Choroid plexus epithelial cell (primary cell): ENCODE measurements at regions not wholly inside any gene's neighbourhood (a gene's known extent, or its start where the extent isn't known, plus 50 kb on each side); places are given as distances from the start of the nearest gene placed in this dataset.

Source experiments
- DNase-seq: peaks from one replicate; pipeline ENCODE4 v3.0.0-alpha.2; 2010; ENCODE audit warnings: low read depth
- H3K4me3 ChIP-seq: 2 replicates; pipeline ENCODE4 v1.5.1; 2011; ENCODE audit warnings: low read depth, mild to moderate bottlenecking, control low read depth, low read length, moderate library complexity
- TF ChIP-seq, protein P1 (sequence below): conservative IDR thresholded peaks from 2 replicates; pipeline ENCODE4 v1.5.1; 2011; ENCODE audit warnings: low read depth, mild to moderate bottlenecking, control low read depth, inconsistent platforms, low read length, moderate library complexity

DNA sequence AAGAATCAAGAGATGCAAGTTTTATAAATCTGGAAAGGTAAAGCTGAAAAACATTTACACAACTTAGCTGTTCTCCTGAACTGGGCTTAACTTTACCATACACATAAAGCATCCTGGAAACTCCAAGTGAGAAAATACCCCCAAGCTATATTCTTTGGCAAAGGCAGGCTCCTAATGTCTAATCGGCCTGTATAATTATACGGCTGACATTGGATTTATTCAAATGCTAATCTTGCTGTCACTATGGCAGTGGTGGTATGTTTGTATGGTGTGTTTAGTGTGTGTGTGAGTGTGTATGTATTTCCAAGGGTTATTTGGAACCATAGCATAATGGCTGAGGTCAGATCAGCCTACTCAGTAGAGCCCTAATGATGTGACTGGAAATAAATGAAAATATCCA is 1031.8 kb upstream of the ZEB2 start:
- no peak for DNase-seq
- no peak overlapping the region for H3K4me3 ChIP-seq
- TF ChIP-seq, protein P1, sequence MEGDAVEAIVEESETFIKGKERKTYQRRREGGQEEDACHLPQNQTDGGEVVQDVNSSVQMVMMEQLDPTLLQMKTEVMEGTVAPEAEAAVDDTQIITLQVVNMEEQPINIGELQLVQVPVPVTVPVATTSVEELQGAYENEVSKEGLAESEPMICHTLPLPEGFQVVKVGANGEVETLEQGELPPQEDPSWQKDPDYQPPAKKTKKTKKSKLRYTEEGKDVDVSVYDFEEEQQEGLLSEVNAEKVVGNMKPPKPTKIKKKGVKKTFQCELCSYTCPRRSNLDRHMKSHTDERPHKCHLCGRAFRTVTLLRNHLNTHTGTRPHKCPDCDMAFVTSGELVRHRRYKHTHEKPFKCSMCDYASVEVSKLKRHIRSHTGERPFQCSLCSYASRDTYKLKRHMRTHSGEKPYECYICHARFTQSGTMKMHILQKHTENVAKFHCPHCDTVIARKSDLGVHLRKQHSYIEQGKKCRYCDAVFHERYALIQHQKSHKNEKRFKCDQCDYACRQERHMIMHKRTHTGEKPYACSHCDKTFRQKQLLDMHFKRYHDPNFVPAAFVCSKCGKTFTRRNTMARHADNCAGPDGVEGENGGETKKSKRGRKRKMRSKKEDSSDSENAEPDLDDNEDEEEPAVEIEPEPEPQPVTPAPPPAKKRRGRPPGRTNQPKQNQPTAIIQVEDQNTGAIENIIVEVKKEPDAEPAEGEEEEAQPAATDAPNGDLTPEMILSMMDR: no peak

DNA sequence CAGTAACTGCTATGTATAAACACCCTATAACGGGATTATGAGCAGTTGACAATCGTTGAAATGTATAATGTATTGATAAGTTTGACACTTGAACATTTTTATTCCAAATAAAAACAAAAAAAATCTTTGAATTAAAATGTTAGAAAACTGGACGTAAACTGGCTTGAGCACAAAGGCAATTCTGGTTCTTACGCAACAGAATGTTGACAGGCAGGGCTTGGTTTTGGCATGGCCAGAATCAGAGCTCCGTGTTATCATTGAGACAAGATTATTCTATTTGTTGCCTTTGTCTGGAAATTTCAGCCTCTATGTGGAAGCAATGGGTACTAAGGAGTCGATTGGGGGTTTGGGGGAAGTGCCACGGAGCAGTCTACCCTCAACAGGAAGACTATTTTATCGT is 1028.6 kb upstream of the ZEB2 start:
- no peak overlapping the region for H3K4me3 ChIP-seq
- no peak for DNase-seq
- TF ChIP-seq, protein P1: no peak

DNA sequence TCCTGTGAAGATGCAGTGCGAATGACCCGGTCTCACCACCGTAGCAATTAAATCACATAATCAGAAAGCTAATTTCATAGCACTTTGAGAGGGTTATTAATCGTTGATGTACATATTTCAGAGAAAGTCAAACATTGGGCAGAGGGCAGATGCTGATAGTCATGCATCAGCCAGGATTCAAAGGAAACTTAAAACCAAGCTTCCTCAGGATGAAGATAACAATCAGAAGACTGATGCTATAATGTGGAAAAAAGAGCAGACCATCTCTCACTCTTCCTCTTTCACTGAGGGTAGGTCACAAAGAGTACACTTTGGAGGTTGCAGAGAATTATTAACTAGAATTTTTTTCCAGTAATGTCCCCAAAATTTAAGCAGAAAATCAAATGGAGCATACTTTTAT is 1027.7 kb upstream of the ZEB2 start:
- TF ChIP-seq, protein P1: no peak
- no peak overlapping the region for H3K4me3 ChIP-seq
- no peak for DNase-seq

DNA sequence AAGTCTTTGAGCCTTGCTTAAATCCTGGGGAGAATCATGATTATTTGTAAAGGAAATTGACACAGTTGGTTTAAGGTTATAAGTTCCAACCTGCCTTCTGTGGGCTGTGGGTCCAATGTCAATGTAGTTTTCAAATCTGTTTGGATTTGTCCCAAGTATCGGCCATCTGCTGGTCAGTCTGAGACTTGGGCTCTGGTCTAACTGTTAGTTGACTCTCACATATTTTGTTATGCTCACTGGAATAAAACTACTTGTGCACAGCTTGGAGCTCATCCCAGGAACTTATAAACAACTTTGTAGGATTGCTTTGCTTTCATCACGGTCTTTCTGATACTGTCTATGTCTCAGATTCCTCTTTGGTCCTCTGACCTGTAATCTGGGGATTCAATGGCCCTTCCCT is 1026.2 kb upstream of the ZEB2 start:
- TF ChIP-seq, protein P1: peak; percentile 70
- DNase-seq: peak; percentile 72
- no peak overlapping the region for H3K4me3 ChIP-seq

DNA sequence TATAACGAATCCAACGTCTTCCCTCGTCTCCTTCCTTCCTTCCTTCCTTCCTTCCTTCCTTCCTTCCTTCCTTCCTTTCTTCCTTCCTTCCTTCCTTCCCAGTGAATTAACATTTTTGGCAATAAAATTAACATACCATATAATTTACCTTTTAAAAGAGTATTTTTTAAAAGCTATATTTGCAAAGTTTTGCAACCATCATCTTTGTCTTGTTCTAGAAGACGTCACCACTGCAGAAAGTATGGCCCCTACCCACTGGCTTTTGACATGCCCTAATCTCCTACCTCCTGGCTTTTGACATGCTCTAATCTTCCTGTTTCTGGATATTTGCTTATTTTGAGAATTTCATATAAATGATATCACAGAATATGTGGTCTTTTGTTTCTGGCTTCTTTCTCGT is 1023.9 kb upstream of the ZEB2 start:
- TF ChIP-seq, protein P1: no peak

GRCh38 chr2:145543155-145543554 is 1023.2 kb upstream of the ZEB2 start:
- TF ChIP-seq, protein P1: no peak
- H3K4me3 ChIP-seq: no peak overlapping the region
- no peak for DNase-seq

More for the DNA sequence above, 1023.9 kb upstream of the ZEB2 start:
- H3K4me3 ChIP-seq: no peak overlapping the region
- DNase-seq: no peak

GRCh38 chr2:145541028-145541427 is 1021.1 kb upstream of the ZEB2 start:
- TF ChIP-seq, protein P1: no peak
- no peak for DNase-seq
- no peak overlapping the region for H3K4me3 ChIP-seq
